ENCODE measurements at regions not wholly inside any gene's neighbourhood (a gene's known extent, or its start where the extent isn't known, plus 50 kb on each side); places are given as distances from the start of the nearest gene placed in this dataset.
A peak's percentile ranks its signal among the peaks of the same experiment; 100 is the strongest.

- intact Hi-C loops (cut with micrococcal nuclease), result no loop called here
- Histone ChIP-seq H2BK120ac (ENCODE audit: low read depth, low read length) (no peak overlapping the region), H3K4me3 (ENCODE audit: insufficient read depth, low read depth, low read length) (no peak overlapping the region), H3K4ac (ENCODE audit: low read depth, low read length) (no peak overlapping the region), H3K18ac (ENCODE audit: low read depth, low read length) (no peak overlapping the region), H2BK20ac (ENCODE audit: low read depth, low read length) (no peak overlapping the region), H3K14ac (replicated peaks; ENCODE audit: low read depth, low read length) (no peak overlapping the region), H3K56ac (ENCODE audit: extremely low read depth, insufficient read depth, low read length) (no peak overlapping the region), H4K91ac (ENCODE audit: insufficient read depth, low read depth, low read length) (no peak overlapping the region), H2AK9ac (replicated peaks; ENCODE audit: low read depth, low read length, poor library complexity) (no peak overlapping the region), H3K9me1 (ENCODE audit: insufficient read depth, low read length) (no peaks in the 10 kb centered on the region), H4K20me1 (ENCODE audit: insufficient read depth, low read length) (no peaks in the 10 kb centered on the region), H3K27me3 (ENCODE audit: control insufficient read depth, insufficient read depth, low read length) (no peaks in the 10 kb centered on the region; the same call in 1 of the 2 replicates), H2BK15ac (ENCODE audit: low read depth, low read length) (no peak overlapping the region), H4K5ac (ENCODE audit: low read depth, low read length) (no peak overlapping the region), H2AFZ (replicated peaks; ENCODE audit: low read length, poor library complexity) (no peak overlapping the region), H3K79me1 (ENCODE audit: low read depth in 1 of 2, low read length in 2 of 2) (no peaks in the 10 kb centered on the region), H2BK5ac (ENCODE audit: low read depth, low read length, poor library complexity, severe bottlenecking) (no peak overlapping the region), H3K4me2 (ENCODE audit: low read depth, low read length) (no peak overlapping the region), H3K9ac (ENCODE audit: low read depth, low read length) (no peak overlapping the region), H3K4me1 (ENCODE audit: control insufficient read depth, insufficient read depth, low read length) (no peaks in the 10 kb centered on the region), H2AK5ac (ENCODE audit: low read depth, low read length) (no peak overlapping the region), H3K27ac (ENCODE audit: insufficient read depth, low read length) (no peak overlapping the region), H3K9me3 (ENCODE audit: control insufficient read depth, insufficient read depth, low read length) (no peaks in the 10 kb centered on the region), H4K8ac (ENCODE audit: low read depth in 2 of 2, low read length in 2 of 2) (no peak overlapping the region), H3K36me3 (ENCODE audit: control insufficient read depth, insufficient read depth, low read length) (no peaks in the 10 kb centered on the region), H3K23ac (ENCODE audit: low read depth, low read length) (no peak overlapping the region)
- CTCF ChIA-PET, result no interaction called here
- in situ Hi-C loops (cut with MboI; ENCODE audit: low sequenced_read_pairs), result no loop called here
- no CpG with 5 or more reads among the region's 1 CpG for WGBS, 2 experiments (ENCODE audit: extremely low coverage in 2 of 2, insufficient read length in 1 of 2)
- POLR2A ChIA-PET (ENCODE audit: unreplicated experiment), result no interaction called here
- ATAC-seq (ENCODE audit: low read depth) (peak; percentile 29; the same call in 1 of the 2 replicates), DNase-seq (peak; percentile 10)
- TF ChIP-seq BHLHE40 (IDR thresholded peaks at IDR 0.05; ENCODE audit: low read depth, low read length) (no peak), RCOR1 (IDR thresholded peaks at IDR 0.05; ENCODE audit: insufficient replicate concordance, low read length) (no peak)
- BruUV-seq (replicated peaks), result no TSS peak
- dilution Hi-C loops (cut with HindIII; ENCODE audit: low sequenced_read_pairs, unreplicated experiment), result no loop called here
Measured at GRCh38 chr4:111689731-111690130, 455.5 kb upstream of the FAM241A start.

All from IMR-90 (cell line).